ENCODE measurements at regions not wholly inside any gene's neighbourhood (a gene's known extent, or its start where the extent isn't known, plus 50 kb on each side); places are given as distances from the start of the nearest gene placed in this dataset.

GRCh38 chr4:17368408-17368807 lies 143.5 kb downstream of the QDPR start:
- ATAC-seq (no peak), DNase-seq (ENCODE audit: low spot score) (no peak)
- Histone ChIP-seq H3K79me2 (replicated peaks; ENCODE audit: insufficient read depth) (no peaks in the 10 kb centered on the region), H4K20me1 (replicated peaks; ENCODE audit: insufficient read depth) (no peaks in the 10 kb centered on the region), H3K27me3 (ENCODE audit: insufficient read depth) (no peaks in the 10 kb centered on the region), H3K4me3 (no peak overlapping the region), H2AFZ (no peak overlapping the region), H3K9me2 (ENCODE audit: insufficient read depth) (no peaks in the 10 kb centered on the region), H3F3A (replicated peaks; ENCODE audit: low read depth) (no peaks in the 10 kb centered on the region), H3K4me1 (ENCODE audit: insufficient read depth) (no peaks in the 10 kb centered on the region), H3K4me2 (no peak overlapping the region), H3K36me3 (ENCODE audit: insufficient read depth) (no peaks in the 10 kb centered on the region), H3K27ac (ENCODE audit: low read depth) (no peak overlapping the region)
- Mint-ChIP-seq H3K27ac (no peak overlapping the region), H3K9me3 (no peaks in the 10 kb centered on the region), H3K27me3 (ENCODE audit: insufficient read depth, low read depth, poor library complexity) (no peaks in the 10 kb centered on the region), H3K36me3 (ENCODE audit: low read depth) (no peaks in the 10 kb centered on the region), H3K4me1 (no peaks in the 10 kb centered on the region), H3K4me3 (no peak overlapping the region)
- TF ChIP-seq CTCF (conservative IDR thresholded peaks at IDR 0.05; ENCODE audit: low read depth in 2 of 2) (no peak), CREB1 (CRISPR knock-in tag; IDR thresholded peaks at IDR 0.05; ENCODE audit: low read depth) (no peak), JUNB (IDR thresholded peaks at IDR 0.05; ENCODE audit: unreplicated experiment) (no peak), EZH2phosphoT487 (IDR thresholded peaks at IDR 0.05; ENCODE audit: unreplicated experiment) (no peak), ZNF114 (CRISPR knock-in tag; IDR thresholded peaks at IDR 0.05) (no peak), REST (IDR thresholded peaks at IDR 0.05; ENCODE audit: unreplicated experiment) (no peak), ZNF331 (CRISPR knock-in tag; IDR thresholded peaks at IDR 0.05; ENCODE audit: low read depth) (no peak), ETS1 (IDR thresholded peaks at IDR 0.05) (no peak), POLR2AphosphoS5 (IDR thresholded peaks at IDR 0.05; ENCODE audit: low read depth) (no peak), ZNF462 (CRISPR knock-in tag; IDR thresholded peaks at IDR 0.05) (no peak), NANOG (IDR thresholded peaks at IDR 0.05; ENCODE audit: borderline replicate concordance) (no peak), EZH2 (IDR thresholded peaks at IDR 0.05; ENCODE audit: low read depth, unreplicated experiment) (no peak), STAT1 (IDR thresholded peaks at IDR 0.05; ENCODE audit: unreplicated experiment) (no peak)

Data from GM23338 (cell line).